Endodermal cell (in vitro differentiated cells): ENCODE measurements at regions not wholly inside any gene's neighbourhood (a gene's known extent, or its start where the extent isn't known, plus 50 kb on each side); places are given as distances from the start of the nearest gene placed in this dataset.

ENCODE experiments used
- DNase-seq: peaks from one replicate; pipeline ENCODE4 v3.0.0-alpha.2; 2017
- H3K27ac ChIP-seq: 2 replicates; pipeline ENCODE4 v1.5.1; 2013; ENCODE audit warnings: mild to moderate bottlenecking, low read depth, low read length, moderate library complexity
- H3K27me3 ChIP-seq: 2 replicates; pipeline ENCODE4 v1.6.1; 2013; ENCODE audit warnings: mild to moderate bottlenecking, low read length, moderate library complexity; ENCODE audit not compliant: insufficient read depth, control insufficient read depth, poor library complexity, severe bottlenecking
- H3K36me3 ChIP-seq: 2 replicates; pipeline ENCODE4 v1.7.0; 2013; ENCODE audit warnings: mild to moderate bottlenecking, low read length, moderate library complexity; ENCODE audit not compliant: control insufficient read depth, insufficient read depth
- H3K4me1 ChIP-seq: one replicate; pipeline ENCODE4 v1.7.0; 2013; ENCODE audit warnings: low read length; ENCODE audit not compliant: control insufficient read depth, insufficient read depth
- H3K4me3 ChIP-seq: 2 replicates; pipeline ENCODE4 v1.5.1; 2013; ENCODE audit warnings: mild to moderate bottlenecking, low read length, moderate library complexity
- H3K9ac ChIP-seq: 2 replicates; pipeline ENCODE4 v1.6.1; 2013; ENCODE audit warnings: mild to moderate bottlenecking, low read length, moderate library complexity; ENCODE audit not compliant: poor library complexity, severe bottlenecking; ENCODE audit errors: extremely low read depth
- H3K9me3 ChIP-seq: 2 replicates; pipeline ENCODE4 v1.6.1; 2013; ENCODE audit warnings: mild to moderate bottlenecking, low read length, moderate library complexity; ENCODE audit not compliant: control insufficient read depth
- H3K27ac Mint-ChIP-seq: 2 replicates; pipeline ENCODE4 v1.8.0; 2020; ENCODE audit warnings: mixed read lengths
- H3K27me3 Mint-ChIP-seq: 2 replicates; pipeline ENCODE4 v1.8.0; 2021; ENCODE audit warnings: mild to moderate bottlenecking, mixed read lengths; ENCODE audit not compliant: insufficient read depth
- H3K36me3 Mint-ChIP-seq: 2 replicates; pipeline ENCODE4 v1.8.0; 2020; ENCODE audit warnings: low read depth, mixed read lengths
- H3K4me1 Mint-ChIP-seq: 2 replicates; pipeline ENCODE4 v1.8.0; 2020; ENCODE audit warnings: mixed read lengths
- H3K4me3 Mint-ChIP-seq: 2 replicates; pipeline ENCODE4 v1.8.0; 2020; ENCODE audit warnings: mild to moderate bottlenecking, moderate library complexity, mixed read lengths
- H3K9me3 Mint-ChIP-seq: 2 replicates; pipeline ENCODE4 v1.8.0; 2020; ENCODE audit warnings: mild to moderate bottlenecking, mixed read lengths
- CTCF ChIP-seq: fragments of 200-600 bp; sonication (generic); conservative IDR thresholded peaks from 2 replicates; pipeline ENCODE4 v1.5.0; 2021; ENCODE audit warnings: antibody characterized with exemption, mild to moderate bottlenecking
- WGBS, 2 experiments: methylation state at CpG; one replicate each; pipeline versions ENCODE4 v1.1.5 to v1.1.7; 2013; ENCODE audit warnings: missing lambda C conversion rate in 2 of 2, mixed read lengths in 1 of 2; ENCODE audit not compliant: insufficient coverage in 1 of 2, insufficient read length in 1 of 2; 5-methylcytosine and 5-hydroxymethylcytosine counted together

- Mint-ChIP-seq H3K27me3 (no peaks in the 10 kb centered on the region), H3K36me3 (no peaks in the 10 kb centered on the region), H3K4me3 (no peak overlapping the region), H3K4me1 (peaks cover 26% of the 10 kb centered on the region), H3K27ac (no peak overlapping the region), H3K9me3 (no peaks in the 10 kb centered on the region)
- Histone ChIP-seq H3K9ac (no peak overlapping the region), H3K4me3 (no peak overlapping the region), H3K4me1 (peaks cover 10% of the 10 kb centered on the region), H3K9me3 (no peaks in the 10 kb centered on the region), H3K36me3 (no peaks in the 10 kb centered on the region), H3K27ac (no peak overlapping the region), H3K27me3 (no peaks in the 10 kb centered on the region)
- no peak for TF ChIP-seq CTCF
- WGBS, 2 experiments, result 91 to 96% methylated on average over 3 to 4 of the region's 4 CpGs
- no peak for DNase-seq
These were observed 275.7 kb downstream of the ADGB start for GRCh38 chr6:146874278-146875018.

- Mint-ChIP-seq H3K4me3 (no peak overlapping the region), H3K27me3 (no peaks in the 10 kb centered on the region), H3K36me3 (no peaks in the 10 kb centered on the region), H3K9me3 (no peaks in the 10 kb centered on the region), H3K27ac (no peak overlapping the region), H3K4me1 (peaks cover 33% of the 10 kb centered on the region)
- Histone ChIP-seq H3K36me3 (no peaks in the 10 kb centered on the region), H3K4me3 (no peak overlapping the region), H3K9me3 (no peaks in the 10 kb centered on the region), H3K27me3 (no peaks in the 10 kb centered on the region), H3K27ac (no peak overlapping the region), H3K4me1 (peaks cover 18% of the 10 kb centered on the region), H3K9ac (no peak overlapping the region)
- WGBS, 2 experiments, result 83 to 100% methylated on average over 1 to 4 of the region's 4 CpGs
- TF ChIP-seq CTCF, result no peak
- no peak for DNase-seq
These were observed 277.1 kb downstream of the ADGB start for GRCh38 chr6:146875927-146876270.

GRCh38 chr6:146876271-146877151 is 277.7 kb downstream of the ADGB start:
- peaks cover 39% of the 10 kb centered on the region for H3K4me1 Mint-ChIP-seq
- Histone ChIP-seq H3K9me3 (no peaks in the 10 kb centered on the region), H3K27ac (no peak overlapping the region), H3K9ac (no peak overlapping the region), H3K4me3 (peak overlapping the region; percentile 36), H3K36me3 (no peaks in the 10 kb centered on the region), H3K27me3 (no peaks in the 10 kb centered on the region), H3K4me1 (peaks cover 18% of the 10 kb centered on the region)
- TF ChIP-seq CTCF, result no peak
- no peak overlapping the region for H3K4me3 Mint-ChIP-seq
- no peaks in the 10 kb centered on the region for H3K9me3 Mint-ChIP-seq
- WGBS, 2 experiments, result 20 to 72% methylated on average over 1 to 9 of the region's 9 CpGs
- no peaks in the 10 kb centered on the region for H3K36me3 Mint-ChIP-seq
- no peaks in the 10 kb centered on the region for H3K27me3 Mint-ChIP-seq
- no peak for DNase-seq
- H3K27ac Mint-ChIP-seq, result peak overlapping the region; percentile 52
